ENCODE measurements at regions not wholly inside any gene's neighbourhood (a gene's known extent, or its start where the extent isn't known, plus 50 kb on each side); places are given as distances from the start of the nearest gene placed in this dataset.

DNA sequence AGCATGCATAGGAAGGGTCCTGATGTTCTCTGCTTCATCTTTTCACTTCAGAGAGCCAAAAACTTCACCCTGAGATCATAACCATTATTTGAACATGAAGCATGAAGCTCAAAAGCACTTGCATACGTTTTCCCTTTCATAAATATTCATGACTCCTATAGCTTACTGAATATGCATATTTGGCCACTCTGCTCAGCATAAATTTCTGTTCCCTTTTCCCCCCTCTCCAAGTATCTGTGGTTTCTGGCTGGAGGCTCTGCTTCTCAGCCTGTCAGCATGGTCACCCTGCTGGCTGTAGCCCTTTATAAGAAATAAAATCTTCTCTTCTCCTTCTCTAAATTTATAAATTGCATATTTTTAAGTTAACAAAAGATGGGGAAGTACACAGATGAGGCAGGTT, 384.7 kb upstream of the AGA start:
- Histone ChIP-seq H3K9me3 (ENCODE audit: severe bottlenecking) (peaks cover 3% of the 10 kb centered on the region), H3K4me3 (ENCODE audit: low read depth, low read length) (no peak overlapping the region), H3K36me3 (no peaks in the 10 kb centered on the region), H3K27me3 (ENCODE audit: insufficient read depth, low read depth, severe bottlenecking) (peaks cover 63% of the 10 kb centered on the region), H3K27ac (no peak overlapping the region)
- no peak for DNase-seq
- no peak for TF ChIP-seq CTCF (IDR thresholded peaks at IDR 0.05; ENCODE audit: low read depth, low read length)

GRCh38 chr4:177841258-177841657, 399.0 kb upstream of the AGA start:
- Histone ChIP-seq H3K27ac (no peak overlapping the region), H3K4me3 (ENCODE audit: low read depth, low read length) (no peak overlapping the region), H3K9me3 (ENCODE audit: severe bottlenecking) (peaks cover 2% of the 10 kb centered on the region), H3K36me3 (no peaks in the 10 kb centered on the region), H3K27me3 (ENCODE audit: insufficient read depth, low read depth, severe bottlenecking) (peaks cover 51% of the 10 kb centered on the region)
- TF ChIP-seq CTCF (IDR thresholded peaks at IDR 0.05; ENCODE audit: low read depth, low read length) = no peak
- no peak for DNase-seq

DNA sequence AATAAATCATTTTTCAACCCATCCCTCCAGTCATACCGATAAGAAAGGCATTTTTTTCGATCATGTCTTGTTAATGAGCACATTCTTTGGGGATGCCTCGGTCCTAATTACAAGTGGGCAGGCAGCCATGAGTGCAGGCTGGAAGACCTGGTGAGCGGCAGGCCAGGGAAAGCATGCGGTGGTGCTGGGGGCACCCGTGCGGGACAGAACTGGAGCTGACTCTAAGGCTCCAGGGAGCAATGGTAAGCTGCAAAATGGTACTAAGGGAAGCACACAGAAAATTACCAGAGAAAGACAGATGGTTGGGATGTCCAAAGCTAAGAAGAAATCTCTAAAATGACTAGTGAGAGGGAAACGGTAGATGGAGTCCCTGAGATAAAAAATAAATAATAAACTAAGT, 411.0 kb upstream of the AGA start:
- Histone ChIP-seq H3K4me3 (ENCODE audit: low read depth, low read length) (no peak overlapping the region), H3K27me3 (ENCODE audit: insufficient read depth, low read depth, severe bottlenecking) (peaks cover 75% of the 10 kb centered on the region), H3K9me3 (ENCODE audit: severe bottlenecking) (peaks cover 4% of the 10 kb centered on the region), H3K27ac (no peak overlapping the region), H3K36me3 (no peaks in the 10 kb centered on the region)
- TF ChIP-seq CTCF (IDR thresholded peaks at IDR 0.05; ENCODE audit: low read depth, low read length) = no peak
- no peak for DNase-seq

DNA sequence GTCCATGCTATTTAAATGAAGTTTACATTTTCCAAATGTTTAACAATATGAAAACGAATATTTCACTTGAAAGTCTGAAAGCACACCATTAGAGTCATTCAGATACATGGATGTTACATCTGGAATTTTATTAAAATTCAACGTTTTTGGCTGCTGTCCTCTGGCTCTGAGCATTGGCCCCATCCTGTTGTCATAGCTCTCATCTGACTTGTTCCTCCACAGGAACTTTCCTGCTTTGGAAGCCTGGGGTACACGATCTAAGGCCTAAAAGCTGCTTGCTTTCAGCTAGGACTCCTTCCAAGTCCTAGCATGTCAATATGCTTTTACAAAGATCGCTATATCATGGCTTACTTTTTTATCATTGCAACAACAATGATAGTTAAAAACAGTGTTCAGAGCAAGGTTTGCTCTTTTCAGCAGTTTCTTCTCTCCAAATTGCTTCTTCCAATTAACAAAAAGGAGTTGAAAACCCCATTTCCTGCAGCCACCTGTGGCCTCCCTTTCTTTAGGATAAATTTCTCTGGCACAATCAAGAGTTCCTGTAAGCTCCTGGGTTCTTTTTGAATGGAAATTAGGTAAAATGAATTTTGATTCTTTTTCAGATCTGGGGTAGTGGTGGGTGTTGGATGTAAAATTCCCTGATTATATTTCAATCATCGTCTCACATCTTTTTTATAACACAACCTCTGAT, 413.4 kb upstream of the AGA start:
- no peak for DNase-seq
- Histone ChIP-seq H3K27me3 (ENCODE audit: insufficient read depth, low read depth, severe bottlenecking) (peaks cover 80% of the 10 kb centered on the region), H3K36me3 (no peaks in the 10 kb centered on the region), H3K27ac (no peak overlapping the region), H3K4me3 (ENCODE audit: low read depth, low read length) (no peak overlapping the region), H3K9me3 (ENCODE audit: severe bottlenecking) (no peaks in the 10 kb centered on the region)
- no peak for TF ChIP-seq CTCF (IDR thresholded peaks at IDR 0.05; ENCODE audit: low read depth, low read length)

DNA sequence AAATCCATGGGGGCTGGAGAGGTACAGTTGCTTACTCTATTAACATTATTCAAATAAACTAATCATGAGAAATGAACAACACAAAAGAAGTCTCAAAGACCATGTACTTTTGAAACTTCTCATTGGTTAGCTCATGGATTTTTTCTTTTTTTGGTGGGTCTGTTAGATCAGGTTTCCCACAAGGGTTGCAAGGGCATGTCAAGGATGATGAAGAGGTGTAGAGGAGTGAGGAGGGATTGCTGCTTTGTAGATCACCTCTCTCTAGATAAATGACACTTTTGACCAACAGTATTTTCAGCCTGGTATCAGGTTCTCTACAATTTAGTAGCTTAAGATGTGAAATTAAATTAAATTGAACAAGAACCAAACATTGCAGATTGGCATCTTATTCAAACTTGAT, 417.9 kb upstream of the AGA start:
- H3K4me3 ChIP-seq (ENCODE audit: low read depth, low read length) = no peak overlapping the region
- H3K27ac ChIP-seq = no peak overlapping the region
- H3K27me3 ChIP-seq (ENCODE audit: insufficient read depth, low read depth, severe bottlenecking) = peaks cover 83% of the 10 kb centered on the region
- H3K36me3 ChIP-seq = no peaks in the 10 kb centered on the region
- no peak for DNase-seq
- no peaks in the 10 kb centered on the region for H3K9me3 ChIP-seq (ENCODE audit: severe bottlenecking)
- TF ChIP-seq CTCF (IDR thresholded peaks at IDR 0.05; ENCODE audit: low read depth, low read length) = no peak

GRCh38 chr4:177861551-177862094, 419.4 kb upstream of the AGA start:
- TF ChIP-seq CTCF (IDR thresholded peaks at IDR 0.05; ENCODE audit: low read depth, low read length) = no peak
- DNase-seq = no peak
- H3K27ac ChIP-seq = no peak overlapping the region

More at GRCh38 chr4:177861551-177862094, 419.4 kb upstream of the AGA start:
- no peaks in the 10 kb centered on the region for H3K36me3 ChIP-seq
- peaks cover 81% of the 10 kb centered on the region for H3K27me3 ChIP-seq (ENCODE audit: insufficient read depth, low read depth, severe bottlenecking)
- no peak overlapping the region for H3K4me3 ChIP-seq (ENCODE audit: low read depth, low read length)
- H3K9me3 ChIP-seq (ENCODE audit: severe bottlenecking) = no peaks in the 10 kb centered on the region
